HG03432 (cell line): ENCODE measurements at regions not wholly inside any gene's neighbourhood (a gene's known extent, or its start where the extent isn't known, plus 50 kb on each side); places are given as distances from the start of the nearest gene placed in this dataset.
A peak's percentile ranks its signal among the peaks of the same experiment; 100 is the strongest.

Experiments
- ATAC-seq: cut with Tn5 transposase; IDR thresholded peaks from one replicate; pipeline ENCODE4 v1.9.1; 2021; ENCODE audit warnings: mild to moderate bottlenecking, moderate library complexity; ENCODE audit not compliant: unreplicated experiment

- no peak for ATAC-seq
Observed at GRCh38 chr3:180184816-180185215, 148.1 kb upstream of the PEX5L start.

GRCh38 chr3:180185650-180186049 lies 148.9 kb upstream of the PEX5L start:
- no peak for ATAC-seq

GRCh38 chr3:180188512-180189309 lies 152.0 kb upstream of the PEX5L start:
- ATAC-seq, result peak; percentile 52

GRCh38 chr3:180189310-180189648 lies 152.5 kb upstream of the PEX5L start:
- ATAC-seq, result peak; percentile 6

DNA sequence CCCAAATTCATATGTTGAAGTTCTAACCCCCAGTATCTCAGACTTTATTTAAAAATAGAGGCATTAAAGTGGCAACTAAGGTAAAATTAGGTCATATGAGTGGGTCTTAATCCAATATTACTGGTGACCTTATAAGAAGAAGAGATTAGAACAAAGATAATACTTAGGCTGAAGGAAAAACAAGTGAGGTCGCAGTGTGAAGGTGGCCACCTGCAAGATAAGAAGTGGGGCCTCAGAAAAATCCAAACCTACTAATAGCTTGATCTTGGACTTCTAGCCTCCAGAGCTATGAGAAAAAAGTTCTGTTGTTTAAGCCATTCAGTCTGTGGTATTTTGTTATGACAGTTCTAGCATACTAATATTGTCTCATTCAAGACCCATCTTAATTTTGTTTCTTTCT lies 159.9 kb upstream of the PEX5L start:
- no peak for ATAC-seq

GRCh38 chr3:180199417-180199995 lies 162.8 kb upstream of the PEX5L start:
- no peak for ATAC-seq

- no peak for ATAC-seq
Observed at GRCh38 chr3:180215866-180216265, 179.1 kb upstream of the PEX5L start.

GRCh38 chr3:180223268-180223667 lies 186.5 kb upstream of the PEX5L start:
- no peak for ATAC-seq

- no peak for ATAC-seq
Observed at GRCh38 chr3:180229113-180229512, 192.4 kb upstream of the PEX5L start.

DNA sequence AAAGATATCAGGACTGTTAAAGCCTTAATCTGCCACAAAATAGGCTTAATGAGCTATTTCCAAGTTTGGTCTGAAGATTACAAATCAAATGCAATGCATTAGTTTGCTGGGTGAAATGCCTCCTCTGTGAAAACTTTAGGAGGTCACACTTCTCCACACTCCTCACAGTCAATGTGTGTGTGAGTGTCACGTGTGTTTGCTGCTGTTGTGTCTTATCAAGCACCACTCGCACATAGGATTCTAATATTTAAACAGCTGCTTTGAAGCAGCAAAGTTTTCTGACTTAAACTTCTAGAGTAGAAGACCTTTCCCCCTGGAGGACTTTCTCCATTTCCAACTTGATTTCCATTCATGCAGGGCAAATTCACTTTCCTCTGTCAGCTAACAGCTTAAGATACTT lies 203.2 kb upstream of the PEX5L start:
- no peak for ATAC-seq

DNA sequence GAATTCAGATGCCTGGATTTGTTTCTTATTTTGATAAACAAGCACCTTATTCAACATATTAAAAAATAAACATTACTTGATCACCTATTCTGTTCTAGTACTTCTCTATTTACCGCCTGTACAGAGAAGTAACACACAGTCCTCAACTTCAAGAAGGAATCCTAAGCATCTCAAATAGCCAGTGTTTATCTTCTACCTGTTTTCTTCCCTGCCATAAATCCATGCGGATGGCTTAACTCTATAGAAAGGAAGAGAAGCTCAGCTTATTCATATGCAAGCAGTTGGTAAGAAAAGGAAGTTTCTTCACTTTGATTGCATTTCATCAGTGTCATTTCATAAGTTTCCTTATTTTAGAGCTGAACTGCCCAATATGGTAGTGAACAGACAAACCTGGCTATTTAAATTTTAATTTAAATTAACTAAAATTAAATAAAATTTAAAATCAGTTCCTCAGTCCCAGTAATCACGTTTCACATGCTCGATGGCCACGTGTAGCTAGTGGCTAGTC lies 210.0 kb upstream of the PEX5L start:
- ATAC-seq, result no peak

DNA sequence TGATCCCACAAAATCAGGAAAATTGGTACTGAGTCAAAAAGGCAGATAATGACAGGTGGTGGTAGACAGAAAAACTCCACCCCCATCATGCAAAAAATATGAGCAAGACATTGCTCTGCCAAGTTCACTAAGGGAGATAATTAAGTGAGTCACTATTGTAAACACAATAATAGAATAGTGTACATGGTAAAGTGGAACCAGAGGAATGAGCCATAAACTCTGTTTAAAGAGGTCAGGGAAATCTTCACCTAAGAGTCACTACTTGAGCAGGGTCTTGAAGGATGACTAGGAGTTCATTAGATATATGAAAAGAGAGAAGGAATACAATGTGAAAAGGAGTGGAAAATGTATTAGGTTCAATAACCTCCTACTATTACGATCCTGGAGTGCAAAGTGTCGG lies 213.4 kb upstream of the PEX5L start:
- no peak for ATAC-seq

- ATAC-seq, result no peak
Observed at GRCh38 chr3:180252683-180253082, 215.9 kb upstream of the PEX5L start.

DNA sequence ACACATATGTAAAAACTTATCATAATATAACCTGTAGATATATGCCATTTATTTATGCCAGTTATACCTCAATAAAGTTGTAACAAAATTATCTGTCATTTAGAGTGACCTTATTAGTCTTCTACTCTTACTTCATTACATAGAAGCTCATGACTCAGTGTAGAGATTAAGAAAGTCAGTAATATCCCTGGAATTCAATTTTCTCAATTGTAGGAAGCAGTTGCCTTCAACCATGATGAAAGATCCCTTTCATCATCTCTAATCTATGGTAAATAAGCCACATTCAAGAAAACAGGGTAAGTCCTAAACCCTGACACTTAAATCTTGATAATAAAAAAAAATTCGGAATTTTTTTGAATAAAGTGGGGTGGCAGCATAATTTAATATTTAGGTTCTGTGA lies 216.5 kb upstream of the PEX5L start:
- ATAC-seq, result no peak

GRCh38 chr3:180264479-180264878 lies 227.7 kb upstream of the PEX5L start:
- no peak for ATAC-seq

DNA sequence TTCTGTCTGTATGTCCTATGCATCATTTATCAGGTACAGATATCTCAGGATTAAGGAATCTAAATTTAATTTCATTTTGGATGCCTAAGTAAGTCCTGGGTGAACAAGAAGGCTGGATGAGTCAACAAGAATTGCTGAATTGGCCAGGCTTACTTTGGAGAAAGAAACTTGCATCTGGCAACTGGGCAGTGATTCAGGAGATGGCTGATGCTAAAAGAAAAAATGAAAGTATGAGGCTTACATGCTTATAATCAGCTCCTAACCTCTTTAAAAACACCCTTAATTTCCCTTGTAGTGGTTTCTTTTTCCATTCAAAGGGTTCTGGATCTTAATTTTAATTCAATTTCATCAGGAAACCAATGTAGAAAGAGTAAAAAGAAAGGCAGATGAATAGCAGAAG lies 228.8 kb upstream of the PEX5L start:
- no peak for ATAC-seq

DNA sequence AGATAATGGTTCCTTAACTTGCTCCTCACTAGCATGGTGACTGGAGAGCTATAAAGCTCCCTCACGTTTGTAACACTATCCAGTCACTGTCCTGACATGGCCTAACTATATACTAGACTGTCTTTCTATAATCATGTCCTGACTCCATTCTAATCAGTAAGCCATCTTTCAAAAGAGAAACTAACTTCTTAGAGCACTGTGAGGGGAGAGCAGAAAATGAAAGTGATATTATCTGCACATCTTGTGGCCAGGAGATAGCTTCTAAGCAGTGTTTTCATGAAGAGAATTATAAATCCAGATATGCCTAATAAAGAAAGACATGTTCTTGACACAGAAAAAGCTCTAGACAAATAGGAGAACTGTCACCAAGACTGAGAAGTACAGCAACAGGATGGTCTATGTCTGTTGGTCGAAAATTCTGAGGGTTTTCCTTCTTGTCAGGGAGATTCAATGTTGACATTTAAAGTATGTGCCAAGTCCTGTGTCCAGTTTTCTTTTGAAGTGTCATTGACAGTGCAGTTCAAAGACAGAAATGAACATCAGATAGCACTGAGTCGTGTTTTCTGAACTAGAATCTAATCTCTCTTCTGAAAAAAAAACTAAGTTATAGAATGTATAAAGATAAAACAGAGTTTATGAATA lies 230.6 kb upstream of the PEX5L start:
- ATAC-seq, result peak; percentile 99

GRCh38 chr3:180274536-180274935 lies 237.8 kb upstream of the PEX5L start:
- ATAC-seq, result no peak

GRCh38 chr3:180275176-180275575 lies 238.4 kb upstream of the PEX5L start:
- no peak for ATAC-seq

DNA sequence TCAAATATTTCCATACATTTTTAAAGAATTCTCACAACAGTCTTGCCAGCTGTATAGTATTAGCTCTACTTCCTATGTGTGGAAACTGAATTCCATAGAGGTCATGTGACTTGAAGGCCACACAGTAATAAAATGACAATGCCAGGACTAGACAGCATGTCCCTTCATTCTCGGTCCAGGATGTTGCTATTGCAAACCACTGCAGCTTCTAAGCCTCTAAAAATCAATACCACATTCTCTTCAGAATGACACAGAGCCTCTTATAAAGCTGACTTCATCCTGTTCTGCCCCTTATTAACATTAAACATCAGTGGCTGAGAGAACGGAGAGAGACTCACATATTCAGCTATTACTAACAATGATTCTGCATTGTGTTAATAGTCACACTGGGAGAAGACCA lies 240.3 kb upstream of the PEX5L start:
- ATAC-seq, result no peak

DNA sequence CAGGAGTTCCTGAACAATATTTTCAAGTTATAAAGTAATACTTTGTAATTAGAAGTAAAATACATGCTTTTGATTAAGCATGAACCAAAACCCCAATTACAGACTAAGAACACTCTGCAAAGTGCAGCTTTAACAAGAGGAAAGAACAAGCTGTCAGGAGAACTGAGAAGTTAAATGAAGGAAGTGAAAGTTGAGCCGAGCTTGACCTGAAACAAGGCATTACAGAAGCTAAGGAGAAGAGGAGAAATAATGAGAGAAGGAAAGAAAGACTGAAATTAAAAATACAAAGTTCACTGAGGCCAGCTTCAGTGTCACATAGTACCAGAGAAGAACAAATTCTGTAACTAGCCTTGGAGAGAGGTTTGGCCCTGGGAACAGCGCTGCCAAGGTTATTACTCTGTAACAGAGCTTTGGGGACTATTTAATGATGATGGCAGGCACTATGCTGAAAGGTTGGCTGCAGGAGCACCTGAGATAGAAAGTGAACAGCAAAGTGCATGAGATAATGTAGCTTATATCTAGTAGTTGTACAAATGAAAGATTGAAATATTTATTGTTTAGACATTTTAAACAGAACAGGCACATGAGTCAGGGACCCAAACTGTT lies 241.9 kb upstream of the PEX5L start:
- peak; percentile 98 for ATAC-seq

DNA sequence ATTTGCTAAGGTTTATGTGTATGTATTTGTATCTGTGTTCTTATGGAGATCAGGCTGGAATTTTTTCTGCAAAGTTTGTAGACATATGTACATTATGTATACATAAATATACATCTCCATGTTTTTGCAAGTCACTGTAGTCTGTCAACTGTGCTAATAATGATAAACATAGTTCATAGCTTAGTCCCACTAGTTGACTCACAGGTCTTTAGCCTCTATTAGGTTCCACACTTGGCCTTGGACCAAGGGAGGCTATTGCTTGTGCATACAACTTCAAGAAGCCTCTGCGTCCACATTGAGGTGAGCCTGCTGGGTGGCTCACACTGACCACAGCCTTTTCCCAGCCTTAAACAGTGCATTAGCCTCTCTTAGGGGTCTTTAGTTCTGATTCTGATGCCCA lies 243.8 kb upstream of the PEX5L start:
- no peak for ATAC-seq
